Urinary bladder (tissue), 3 donors: ENCODE measurements at regions not wholly inside any gene's neighbourhood (a gene's known extent, or its start where the extent isn't known, plus 50 kb on each side); places are given as distances from the start of the nearest gene placed in this dataset.

Experiments
- DNase-seq: peaks from one replicate; pipeline ENCODE4 v3.0.0-alpha.2; 2015; ENCODE audit errors: extremely low spot score
- H3K27ac ChIP-seq: one replicate; pipeline ENCODE4 v1.5.1; 2013; ENCODE audit warnings: low read depth, mild to moderate bottlenecking, moderate library complexity
- H3K36me3 ChIP-seq: one replicate; pipeline ENCODE4 v1.6.1; 2013; ENCODE audit warnings: mild to moderate bottlenecking, moderate library complexity; ENCODE audit not compliant: insufficient read depth
- H3K4me1 ChIP-seq: one replicate; pipeline ENCODE4 v1.6.1; 2013; ENCODE audit warnings: mild to moderate bottlenecking, moderate library complexity; ENCODE audit not compliant: insufficient read depth
- H3K4me3 ChIP-seq: one replicate; pipeline ENCODE4 v1.5.1; 2013; ENCODE audit warnings: low read depth, low read length
- WGBS: extraction: QIAGEN DNeasy Blood & Tissue Kit; methylation state at CpG from one replicate; pipeline ENCODE4 v1.1.7; 2013; 5-methylcytosine and 5-hydroxymethylcytosine counted together
- donor health status: healthy with polysubstance abuse.
- donor health status: healthy.

- H3K36me3 ChIP-seq = no peaks in the 10 kb centered on the region
- no peaks in the 10 kb centered on the region for H3K4me1 ChIP-seq
- DNase-seq = no peak
- no peak overlapping the region for H3K4me3 ChIP-seq
- no peak overlapping the region for H3K27ac ChIP-seq
- WGBS = 93% methylated on average over 3 of the region's 3 CpGs
These were observed 108.1 kb upstream of the IVNS1ABP start for GRCh38 chr1:185425163-185425562.

- no peak overlapping the region for H3K27ac ChIP-seq
- H3K4me3 ChIP-seq = no peak overlapping the region
- H3K4me1 ChIP-seq = no peaks in the 10 kb centered on the region
- WGBS = 67% methylated on average over 3 of the region's 3 CpGs
- no peak for DNase-seq
- no peaks in the 10 kb centered on the region for H3K36me3 ChIP-seq
These were observed 104.6 kb upstream of the IVNS1ABP start for GRCh38 chr1:185421485-185422107.

GRCh38 chr1:185420588-185421081 lies 103.6 kb upstream of the IVNS1ABP start:
- H3K4me3 ChIP-seq = no peak overlapping the region
- DNase-seq = no peak
- H3K4me1 ChIP-seq = no peaks in the 10 kb centered on the region
- no peak overlapping the region for H3K27ac ChIP-seq
- H3K36me3 ChIP-seq = no peaks in the 10 kb centered on the region

GRCh38 chr1:185419718-185420117 lies 102.7 kb upstream of the IVNS1ABP start:
- H3K36me3 ChIP-seq = no peaks in the 10 kb centered on the region
- DNase-seq = no peak
- no peaks in the 10 kb centered on the region for H3K4me1 ChIP-seq
- H3K27ac ChIP-seq = no peak overlapping the region
- H3K4me3 ChIP-seq = no peak overlapping the region
- WGBS = 83% methylated on average over 3 of the region's 3 CpGs

DNA sequence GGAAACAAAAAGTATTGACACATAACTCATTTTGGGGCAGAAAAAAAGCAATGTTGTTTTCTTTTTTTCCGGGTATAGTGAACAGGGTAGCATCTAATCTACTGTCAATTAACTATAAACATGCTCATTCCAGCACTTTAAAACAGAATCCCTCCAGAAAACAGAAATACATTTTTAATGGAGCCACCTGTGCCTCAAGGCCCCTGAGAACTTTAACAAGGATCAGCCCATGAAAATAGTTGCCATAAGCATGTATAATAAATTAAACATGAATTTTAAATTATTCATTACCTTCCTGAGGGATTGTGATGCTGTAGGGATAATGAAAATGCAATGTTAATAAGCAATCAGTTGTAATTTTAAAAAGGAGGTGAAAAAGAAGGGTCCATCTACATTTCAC lies 101.4 kb upstream of the IVNS1ABP start:
- H3K27ac ChIP-seq = no peak overlapping the region
- 70% methylated on average over 1 of the region's 1 CpG for WGBS

DNA sequence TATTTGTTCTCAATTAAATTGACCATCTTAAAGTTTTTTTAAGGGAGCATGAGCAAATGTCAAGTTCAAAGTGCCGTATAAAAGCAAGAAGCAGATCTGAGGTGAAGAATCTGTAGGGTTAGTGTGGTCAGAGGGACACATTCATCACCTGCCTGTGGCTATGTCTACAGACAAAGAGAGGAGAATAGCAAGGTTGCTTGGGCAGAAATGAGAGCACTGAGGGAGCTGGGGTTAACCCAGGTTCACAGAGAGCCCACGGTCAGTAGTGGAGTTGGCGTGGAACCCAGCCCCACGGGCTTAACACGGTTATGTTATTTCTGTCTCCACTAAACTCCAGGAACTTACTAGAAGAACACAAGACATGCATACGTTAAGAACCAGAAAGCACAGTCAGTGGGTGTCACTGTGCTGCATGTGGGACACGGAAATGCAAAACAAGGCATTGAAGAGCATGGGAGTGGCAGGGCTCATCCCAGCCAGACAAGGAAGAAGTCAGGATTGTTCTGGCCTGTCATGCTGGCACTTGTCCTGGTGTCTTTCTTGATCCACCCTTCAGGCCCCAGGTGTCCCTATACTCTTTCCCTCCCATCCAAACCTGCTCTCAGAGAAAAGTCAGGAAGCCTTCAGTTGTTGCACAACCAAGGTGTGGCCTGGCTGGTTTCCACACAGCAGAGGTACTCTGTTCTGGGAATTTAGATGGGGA lies 95.5 kb upstream of the IVNS1ABP start:
- WGBS = 71% methylated on average over 7 of the region's 7 CpGs
- Histone ChIP-seq H3K4me1 (no peaks in the 10 kb centered on the region), H3K36me3 (no peaks in the 10 kb centered on the region), H3K4me3 (no peak overlapping the region), H3K27ac (no peak overlapping the region)
- DNase-seq = no peak

More for the DNA sequence above, 101.4 kb upstream of the IVNS1ABP start:
- Histone ChIP-seq H3K4me3 (no peak overlapping the region), H3K4me1 (no peaks in the 10 kb centered on the region), H3K36me3 (no peaks in the 10 kb centered on the region)
- no peak for DNase-seq

- WGBS = 35% methylated on average over 1 of the region's 1 CpG
- H3K36me3 ChIP-seq = no peaks in the 10 kb centered on the region
- DNase-seq = no peak
- no peak overlapping the region for H3K4me3 ChIP-seq
- no peaks in the 10 kb centered on the region for H3K4me1 ChIP-seq
- H3K27ac ChIP-seq = no peak overlapping the region
These were observed 92.9 kb upstream of the IVNS1ABP start for GRCh38 chr1:185409763-185410528.

DNA sequence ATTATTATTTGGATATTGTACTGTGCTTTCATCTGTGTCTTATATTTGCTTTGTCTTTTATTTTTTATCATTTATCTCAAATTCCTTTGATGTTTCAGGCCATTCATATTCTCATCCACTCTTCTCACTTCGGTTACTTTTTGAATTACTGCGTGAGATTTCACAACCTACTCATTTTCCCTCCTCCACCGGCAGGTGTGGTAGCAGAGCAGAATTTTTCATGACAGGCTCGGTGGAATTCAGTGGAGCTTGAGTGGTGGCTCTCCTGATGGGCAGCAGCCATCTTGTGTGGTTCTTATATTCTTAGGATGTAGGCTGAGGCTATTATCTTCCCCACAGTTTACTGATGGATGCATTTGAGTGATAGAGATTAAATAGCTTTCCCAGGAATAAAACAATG lies 92.3 kb upstream of the IVNS1ABP start:
- no peak overlapping the region for H3K4me3 ChIP-seq
- 85% methylated on average over 4 of the region's 4 CpGs for WGBS
- H3K36me3 ChIP-seq = no peaks in the 10 kb centered on the region
- H3K4me1 ChIP-seq = no peaks in the 10 kb centered on the region
- DNase-seq = no peak
- H3K27ac ChIP-seq = no peak overlapping the region

DNA sequence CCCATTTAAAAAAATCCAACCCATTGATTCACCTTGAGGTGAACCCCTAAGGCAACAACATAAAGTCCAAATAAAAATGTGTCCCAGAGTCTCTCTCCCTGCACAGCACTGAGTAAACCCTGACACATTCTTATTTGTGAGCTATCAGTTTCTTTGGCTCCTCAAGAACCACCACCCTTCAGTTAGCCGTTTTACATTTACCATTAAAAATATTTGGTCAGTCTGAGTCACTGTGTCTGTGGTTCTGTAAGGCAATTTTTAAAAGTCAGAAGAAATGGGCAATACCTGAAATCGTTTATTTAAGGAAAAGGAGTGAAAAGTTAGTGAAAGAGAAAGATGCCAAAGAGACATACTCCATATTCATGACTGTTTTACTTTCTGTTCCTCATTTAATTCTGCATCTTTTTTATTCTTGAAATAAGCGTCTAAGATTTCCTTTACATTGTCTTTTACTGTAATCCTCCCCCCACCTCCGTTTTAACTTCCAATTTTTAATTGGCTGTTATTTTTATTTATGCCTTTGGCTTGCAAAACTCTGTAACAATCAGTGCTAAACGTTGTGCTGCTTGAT lies 91.7 kb upstream of the IVNS1ABP start:
- no peaks in the 10 kb centered on the region for H3K4me1 ChIP-seq
- H3K4me3 ChIP-seq = no peak overlapping the region
- 65% methylated on average over 5 of the region's 5 CpGs for WGBS
- H3K27ac ChIP-seq = no peak overlapping the region
- DNase-seq = no peak
- H3K36me3 ChIP-seq = no peaks in the 10 kb centered on the region

DNA sequence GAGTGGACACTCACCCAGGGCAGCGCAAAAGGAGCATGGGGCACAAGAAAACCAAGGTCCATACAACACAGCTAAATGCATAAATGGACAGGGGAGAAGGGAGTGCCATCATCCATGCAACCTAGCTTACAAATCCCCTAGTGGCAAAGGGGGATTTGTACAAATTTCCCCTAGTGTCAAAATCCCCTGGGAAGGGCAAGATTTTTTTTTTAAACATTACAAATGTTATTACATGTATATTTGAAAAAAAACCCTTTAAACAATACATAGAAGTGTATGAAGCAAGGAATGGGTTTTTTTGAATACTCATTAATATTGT lies 89.6 kb upstream of the IVNS1ABP start:
- DNase-seq = no peak
- Histone ChIP-seq H3K4me3 (no peak overlapping the region), H3K36me3 (no peaks in the 10 kb centered on the region), H3K4me1 (no peaks in the 10 kb centered on the region), H3K27ac (no peak overlapping the region)
- WGBS = 100% methylated on average over 1 of the region's 1 CpG

- DNase-seq = no peak
- Histone ChIP-seq H3K4me1 (no peaks in the 10 kb centered on the region), H3K27ac (no peak overlapping the region), H3K36me3 (no peaks in the 10 kb centered on the region), H3K4me3 (no peak overlapping the region)
- 86% methylated on average over 3 of the region's 3 CpGs for WGBS
These were observed 89.1 kb upstream of the IVNS1ABP start for GRCh38 chr1:185406006-185406690.

GRCh38 chr1:185404907-185405568 lies 88.0 kb upstream of the IVNS1ABP start:
- Histone ChIP-seq H3K4me3 (no peak overlapping the region), H3K4me1 (no peaks in the 10 kb centered on the region), H3K36me3 (no peaks in the 10 kb centered on the region), H3K27ac (no peak overlapping the region)
- WGBS = 59% methylated on average over 6 of the region's 6 CpGs
- DNase-seq = no peak

DNA sequence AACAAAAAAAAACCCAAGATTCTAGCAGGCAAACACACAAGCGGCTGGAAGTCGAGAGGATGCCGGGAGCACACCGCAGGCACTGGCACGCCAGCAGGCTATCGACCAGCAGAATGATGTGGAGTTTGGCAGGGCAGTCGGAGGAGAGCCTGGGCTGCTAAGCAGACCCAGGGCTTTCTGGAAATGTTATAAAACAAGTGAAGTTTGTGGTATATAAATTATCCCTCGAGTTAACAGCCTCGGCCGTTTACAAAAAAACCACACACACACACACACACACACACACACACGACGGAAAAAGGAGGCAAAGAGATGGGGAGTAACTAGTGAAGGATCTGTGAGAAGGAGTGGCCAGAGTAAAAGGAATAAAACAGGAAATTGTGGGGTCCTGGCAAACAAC lies 87.2 kb upstream of the IVNS1ABP start:
- Histone ChIP-seq H3K4me3 (peak overlapping the region; percentile 15), H3K27ac (no peak overlapping the region), H3K36me3 (no peaks in the 10 kb centered on the region), H3K4me1 (no peaks in the 10 kb centered on the region)
- DNase-seq = no peak
- WGBS = 10% methylated on average over 12 of the region's 12 CpGs
